ENCODE measurements at regions not wholly inside any gene's neighbourhood (a gene's known extent, or its start where the extent isn't known, plus 50 kb on each side); places are given as distances from the start of the nearest gene placed in this dataset.

GRCh38 chr10:33494694-33495265 lies 160.3 kb upstream of the NRP1 start:
- Histone ChIP-seq H3K9me3 (no peaks in the 10 kb centered on the region), H3K27ac (no peak overlapping the region), H3K4me1 (peaks cover 0 to 7% (median 0%) of the 10 kb centered on the region in 4 donors), H3K4me3 (no peak overlapping the region), H3K27me3 (no peaks in the 10 kb centered on the region), H3K36me3 (no peaks in the 10 kb centered on the region)
- TF ChIP-seq POLR2A (IDR thresholded peaks at IDR 0.05) (no peak), EP300 (IDR thresholded peaks at IDR 0.05; ENCODE audit: low read depth) (no peak), POLR2AphosphoS5 (IDR thresholded peaks at IDR 0.05) (no peak)
- TF ChIP-seq, protein P1, sequence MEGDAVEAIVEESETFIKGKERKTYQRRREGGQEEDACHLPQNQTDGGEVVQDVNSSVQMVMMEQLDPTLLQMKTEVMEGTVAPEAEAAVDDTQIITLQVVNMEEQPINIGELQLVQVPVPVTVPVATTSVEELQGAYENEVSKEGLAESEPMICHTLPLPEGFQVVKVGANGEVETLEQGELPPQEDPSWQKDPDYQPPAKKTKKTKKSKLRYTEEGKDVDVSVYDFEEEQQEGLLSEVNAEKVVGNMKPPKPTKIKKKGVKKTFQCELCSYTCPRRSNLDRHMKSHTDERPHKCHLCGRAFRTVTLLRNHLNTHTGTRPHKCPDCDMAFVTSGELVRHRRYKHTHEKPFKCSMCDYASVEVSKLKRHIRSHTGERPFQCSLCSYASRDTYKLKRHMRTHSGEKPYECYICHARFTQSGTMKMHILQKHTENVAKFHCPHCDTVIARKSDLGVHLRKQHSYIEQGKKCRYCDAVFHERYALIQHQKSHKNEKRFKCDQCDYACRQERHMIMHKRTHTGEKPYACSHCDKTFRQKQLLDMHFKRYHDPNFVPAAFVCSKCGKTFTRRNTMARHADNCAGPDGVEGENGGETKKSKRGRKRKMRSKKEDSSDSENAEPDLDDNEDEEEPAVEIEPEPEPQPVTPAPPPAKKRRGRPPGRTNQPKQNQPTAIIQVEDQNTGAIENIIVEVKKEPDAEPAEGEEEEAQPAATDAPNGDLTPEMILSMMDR (IDR thresholded peaks at IDR 0.05): no peak
- in situ Hi-C loops (cut with MboI; ENCODE audit: low pct_ligation_motif_present in 1 of 4, low pct_unique_long_range_greater_than_20kb in 1 of 4, low sequenced_read_pairs in 3 of 4) (no loop called here), intact Hi-C loops (cut with DNase I; ENCODE audit: low total_unique reads) (no loop called here)
- no peak for DNase-seq

- TF ChIP-seq POLR2AphosphoS5 (IDR thresholded peaks at IDR 0.05) (no peak), POLR2A (IDR thresholded peaks at IDR 0.05) (no peak), EP300 (IDR thresholded peaks at IDR 0.05; ENCODE audit: low read depth) (no peak)
- TF ChIP-seq, protein P1 (IDR thresholded peaks at IDR 0.05): no peak
- no peak overlapping the region for H3K4me3 ChIP-seq
- intact Hi-C loops (cut with DNase I; ENCODE audit: low total_unique reads) (no loop called here), in situ Hi-C loops (cut with MboI; ENCODE audit: low pct_ligation_motif_present in 1 of 4, low pct_unique_long_range_greater_than_20kb in 1 of 4, low sequenced_read_pairs in 3 of 4) (no loop called here)
- DNase-seq: no peak
- H3K4me1 ChIP-seq: peaks cover 0 to 7% (median 0%) of the 10 kb centered on the region in 4 donors
- peak overlapping the region in 1 of 4 donors; percentile 40 for H3K27ac ChIP-seq
- no peaks in the 10 kb centered on the region for H3K9me3 ChIP-seq
- no peaks in the 10 kb centered on the region for H3K36me3 ChIP-seq
- H3K27me3 ChIP-seq: no peaks in the 10 kb centered on the region
- WGBS, 2 donors (ENCODE audit: low coverage in 1 of 2): 64% methylated on average over 2 of the region's 2 CpGs
Observed at GRCh38 chr10:33493978-33494377, 159.5 kb upstream of the NRP1 start.

DNA sequence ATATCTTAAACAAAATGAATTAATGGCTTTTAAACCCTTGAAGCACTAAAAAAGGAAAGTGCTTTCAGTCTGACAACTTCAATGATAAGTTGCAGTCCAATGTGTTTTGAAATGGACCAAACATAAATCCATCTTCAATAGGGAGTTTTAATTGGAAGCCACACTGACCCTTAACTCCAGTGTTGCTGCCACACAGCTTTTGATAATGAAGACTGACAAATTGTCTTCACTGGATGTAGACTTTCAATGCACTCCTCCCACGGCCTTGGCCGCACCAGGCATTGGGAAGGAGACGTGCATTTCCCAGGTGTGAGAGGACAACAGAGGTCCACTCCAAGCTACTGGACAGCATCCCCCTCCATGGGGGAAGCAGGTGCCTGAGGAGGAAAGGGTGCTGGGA lies 159.0 kb upstream of the NRP1 start:
- Histone ChIP-seq H3K36me3 (no peaks in the 10 kb centered on the region), H3K4me1 (peaks cover 0 to 7% (median 0%) of the 10 kb centered on the region in 4 donors), H3K27ac (peak overlapping the region in 1 of 4 donors; percentile 40), H3K27me3 (no peaks in the 10 kb centered on the region), H3K4me3 (no peak overlapping the region), H3K9me3 (no peaks in the 10 kb centered on the region)
- in situ Hi-C loops (cut with MboI; ENCODE audit: low pct_ligation_motif_present in 1 of 4, low pct_unique_long_range_greater_than_20kb in 1 of 4, low sequenced_read_pairs in 3 of 4): no loop called here
- DNase-seq: no peak
- TF ChIP-seq POLR2A (IDR thresholded peaks at IDR 0.05) (no peak), EP300 (IDR thresholded peaks at IDR 0.05; ENCODE audit: low read depth) (no peak), POLR2AphosphoS5 (IDR thresholded peaks at IDR 0.05) (no peak)
- TF ChIP-seq, protein P1 (IDR thresholded peaks at IDR 0.05): no peak
- 57 to 85% methylated on average over 2 to 3 of the region's 3 CpGs for whole genome bisulfite sequencing, 2 donors (ENCODE audit: low coverage in 1 of 2)
- intact Hi-C loops (cut with DNase I; ENCODE audit: low total_unique reads): no loop called here

DNA sequence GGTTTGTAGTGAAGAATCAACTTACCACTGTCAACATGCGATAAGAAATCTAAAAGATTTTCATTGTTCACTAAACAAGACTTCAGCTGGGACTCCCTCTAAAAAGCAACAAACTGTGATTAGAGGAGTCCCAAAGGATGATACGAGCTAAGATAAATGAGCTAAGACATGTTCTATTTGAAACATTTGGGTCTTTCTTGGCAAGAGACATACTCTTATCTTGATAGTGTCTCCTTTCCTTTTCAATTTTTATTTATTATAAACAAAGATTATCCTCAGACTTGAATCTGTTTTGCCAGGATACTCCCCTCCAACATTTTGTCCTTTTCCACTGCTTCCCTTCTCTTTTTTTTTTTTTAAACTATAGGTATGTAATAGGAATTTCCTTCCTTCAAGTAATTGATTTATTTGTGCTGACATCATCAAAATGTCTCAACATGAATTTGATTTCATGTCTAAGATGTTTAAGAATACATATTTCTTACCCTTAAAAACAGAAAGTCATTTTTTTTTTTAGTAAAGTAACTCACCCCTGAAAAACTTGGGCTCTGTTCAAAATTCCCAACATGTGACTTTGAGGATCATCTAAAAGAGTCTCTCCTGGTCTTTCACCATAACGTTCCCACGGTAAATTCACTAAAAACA lies 158.4 kb upstream of the NRP1 start:
- Histone ChIP-seq H3K9me3 (no peaks in the 10 kb centered on the region), H3K36me3 (no peaks in the 10 kb centered on the region), H3K27me3 (no peaks in the 10 kb centered on the region), H3K27ac (no peak overlapping the region), H3K4me3 (no peak overlapping the region), H3K4me1 (peaks cover 0 to 7% (median 0%) of the 10 kb centered on the region in 4 donors)
- DNase-seq: no peak
- 77 to 84% methylated on average over 4 of the region's 4 CpGs for WGBS, 2 donors (ENCODE audit: low coverage in 1 of 2)
- TF ChIP-seq EP300 (IDR thresholded peaks at IDR 0.05; ENCODE audit: low read depth) (no peak), POLR2A (IDR thresholded peaks at IDR 0.05) (no peak)
- intact Hi-C loops (cut with DNase I; ENCODE audit: low total_unique reads): no loop called here
- in situ Hi-C loops (cut with MboI; ENCODE audit: low pct_ligation_motif_present in 1 of 4, low pct_unique_long_range_greater_than_20kb in 1 of 4, low sequenced_read_pairs in 3 of 4): no loop called here
